WI38 (cell line): ENCODE measurements at regions not wholly inside any gene's neighbourhood (a gene's known extent, or its start where the extent isn't known, plus 50 kb on each side); places are given as distances from the start of the nearest gene placed in this dataset.

Experiments used
- H3K4me3 ChIP-seq: 2 replicates; pipeline ENCODE4 v1.5.1; 2011; ENCODE audit warnings: low read depth, mild to moderate bottlenecking, control low read depth, low read length
- TF ChIP-seq, protein P1 (sequence below): IDR thresholded peaks from 2 replicates; pipeline ENCODE4 v1.5.1; 2012; ENCODE audit warnings: low read depth, mild to moderate bottlenecking, control low read depth, low read length

GRCh38 chr10:88059190-88059589, 195.8 kb downstream of the PTEN start:
- TF ChIP-seq, protein P1, sequence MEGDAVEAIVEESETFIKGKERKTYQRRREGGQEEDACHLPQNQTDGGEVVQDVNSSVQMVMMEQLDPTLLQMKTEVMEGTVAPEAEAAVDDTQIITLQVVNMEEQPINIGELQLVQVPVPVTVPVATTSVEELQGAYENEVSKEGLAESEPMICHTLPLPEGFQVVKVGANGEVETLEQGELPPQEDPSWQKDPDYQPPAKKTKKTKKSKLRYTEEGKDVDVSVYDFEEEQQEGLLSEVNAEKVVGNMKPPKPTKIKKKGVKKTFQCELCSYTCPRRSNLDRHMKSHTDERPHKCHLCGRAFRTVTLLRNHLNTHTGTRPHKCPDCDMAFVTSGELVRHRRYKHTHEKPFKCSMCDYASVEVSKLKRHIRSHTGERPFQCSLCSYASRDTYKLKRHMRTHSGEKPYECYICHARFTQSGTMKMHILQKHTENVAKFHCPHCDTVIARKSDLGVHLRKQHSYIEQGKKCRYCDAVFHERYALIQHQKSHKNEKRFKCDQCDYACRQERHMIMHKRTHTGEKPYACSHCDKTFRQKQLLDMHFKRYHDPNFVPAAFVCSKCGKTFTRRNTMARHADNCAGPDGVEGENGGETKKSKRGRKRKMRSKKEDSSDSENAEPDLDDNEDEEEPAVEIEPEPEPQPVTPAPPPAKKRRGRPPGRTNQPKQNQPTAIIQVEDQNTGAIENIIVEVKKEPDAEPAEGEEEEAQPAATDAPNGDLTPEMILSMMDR, result no peak
- no peak overlapping the region for H3K4me3 ChIP-seq

GRCh38 chr10:88060762-88061161, 197.3 kb downstream of the PTEN start:
- no peak overlapping the region for H3K4me3 ChIP-seq
- TF ChIP-seq, protein P1, result no peak

- TF ChIP-seq, protein P1, result no peak
- peak overlapping the region; percentile 10; the same call in 1 of the 2 replicates for H3K4me3 ChIP-seq
Observed at GRCh38 chr10:88062385-88062784, 199.0 kb downstream of the PTEN start.

GRCh38 chr10:88062798-88063472, 199.5 kb downstream of the PTEN start:
- TF ChIP-seq, protein P1, result no peak
- peak overlapping the region; percentile 10 for H3K4me3 ChIP-seq

DNA sequence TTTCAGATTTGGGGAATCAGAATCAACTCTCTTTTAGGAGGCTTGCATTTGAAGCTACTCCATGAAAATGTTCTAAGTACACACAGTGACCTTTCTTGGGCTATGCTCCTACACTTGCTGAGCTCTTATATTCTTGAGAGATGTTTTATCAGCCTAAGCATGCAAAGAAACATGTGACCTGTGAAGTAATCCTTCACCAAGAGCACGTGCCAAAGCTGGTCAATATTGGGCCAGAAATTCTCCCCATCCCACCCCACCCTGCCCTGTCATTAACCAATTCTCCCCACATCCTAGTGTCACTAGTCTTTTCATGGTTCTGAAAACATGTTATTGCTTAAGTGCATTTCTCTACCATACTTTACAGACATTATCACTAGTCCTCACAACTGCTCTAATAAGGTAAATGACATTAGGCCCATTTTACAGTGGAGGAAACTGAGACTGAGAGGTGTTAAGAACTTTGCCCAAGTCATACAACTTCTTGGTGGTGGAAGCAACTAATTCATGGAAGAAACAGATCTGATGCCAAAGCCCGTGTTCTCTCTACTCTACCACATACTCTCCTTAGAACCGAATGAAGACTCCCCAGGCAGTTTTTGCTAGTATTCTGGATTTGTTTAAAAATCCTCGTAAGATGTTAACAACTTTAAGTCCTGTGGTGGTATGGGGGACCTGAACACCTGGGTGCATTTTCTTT, 200.6 kb downstream of the PTEN start:
- no peak overlapping the region for H3K4me3 ChIP-seq
- TF ChIP-seq, protein P1, result no peak

GRCh38 chr10:88064608-88065382, 201.4 kb downstream of the PTEN start:
- no peak overlapping the region for H3K4me3 ChIP-seq
- TF ChIP-seq, protein P1, result no peak
